GM19023 (cell line): ENCODE measurements at regions not wholly inside any gene's neighbourhood (a gene's known extent, or its start where the extent isn't known, plus 50 kb on each side); places are given as distances from the start of the nearest gene placed in this dataset.
"Not testable (repeated sequence)": the region's sequence is repeated elsewhere in the genome, so short reads cannot be mapped to it uniquely, and the experiment has no call there.

Source experiments
- ATAC-seq: cut with Tn5 transposase; IDR thresholded peaks from one replicate; pipeline ENCODE4 v1.9.1; 2021; ENCODE audit warnings: mild to moderate bottlenecking, moderate library complexity; ENCODE audit not compliant: unreplicated experiment

GRCh38 chr12:115377779-115378178, 693.8 kb upstream of the TBX3 start:
- no peak for ATAC-seq

- no peak for ATAC-seq
Observed at GRCh38 chr12:115377230-115377629, 693.3 kb upstream of the TBX3 start.

- ATAC-seq = peak; percentile 94
Observed at GRCh38 chr12:115375186-115375991, 691.4 kb upstream of the TBX3 start.

- ATAC-seq = peak; percentile 17
Observed at GRCh38 chr12:115374480-115375185, 690.7 kb upstream of the TBX3 start.

GRCh38 chr12:115371711-115372110, 687.7 kb upstream of the TBX3 start:
- ATAC-seq = no peak

- no peak for ATAC-seq
Observed at GRCh38 chr12:115370650-115371049, 686.7 kb upstream of the TBX3 start.

GRCh38 chr12:115370207-115370606, 686.2 kb upstream of the TBX3 start:
- ATAC-seq = no peak

GRCh38 chr12:115366277-115366676, 682.3 kb upstream of the TBX3 start:
- not testable (repeated sequence) for ATAC-seq

- not testable (repeated sequence) for ATAC-seq
Observed at GRCh38 chr12:115365765-115366164, 681.8 kb upstream of the TBX3 start.

GRCh38 chr12:115364921-115365320, 680.9 kb upstream of the TBX3 start:
- no peak for ATAC-seq

- ATAC-seq = no peak
Observed at GRCh38 chr12:115362339-115362976, 678.5 kb upstream of the TBX3 start.

GRCh38 chr12:115357681-115358080, 673.7 kb upstream of the TBX3 start:
- no peak for ATAC-seq

GRCh38 chr12:115355301-115355700, 671.3 kb upstream of the TBX3 start:
- no peak for ATAC-seq

- peak; percentile 64 for ATAC-seq
Observed at GRCh38 chr12:115354007-115354890, 670.3 kb upstream of the TBX3 start.

GRCh38 chr12:115353467-115353866, 669.5 kb upstream of the TBX3 start:
- ATAC-seq = no peak

- no peak for ATAC-seq
Observed at GRCh38 chr12:115351514-115352077, 667.6 kb upstream of the TBX3 start.

GRCh38 chr12:115349711-115350110, 665.7 kb upstream of the TBX3 start:
- no peak for ATAC-seq

GRCh38 chr12:115348301-115348700, 664.3 kb upstream of the TBX3 start:
- ATAC-seq = no peak

- ATAC-seq = no peak
Observed at GRCh38 chr12:115343601-115344000, 659.6 kb upstream of the TBX3 start.

- ATAC-seq = no peak
Observed at GRCh38 chr12:115343008-115343407, 659.0 kb upstream of the TBX3 start.
